ENCODE measurements at regions not wholly inside any gene's neighbourhood (a gene's known extent, or its start where the extent isn't known, plus 50 kb on each side); places are given as distances from the start of the nearest gene placed in this dataset.

GRCh38 chr7:86975449-86975848 is 84.0 kb downstream of the ELAPOR2 start:
- Histone ChIP-seq H3K4me2 (ENCODE audit: insufficient read depth, low read length) (no peak overlapping the region), H3K4me1 (ENCODE audit: control insufficient read depth, extremely low read depth, insufficient read depth, low read length) (no peaks in the 10 kb centered on the region), H3K36me3 (ENCODE audit: control insufficient read depth in 2 of 2, extremely low read depth in 1 of 2, insufficient read depth in 2 of 2, low read length in 2 of 2) (no peaks in the 10 kb centered on the region), H2AFZ (ENCODE audit: low read depth, low read length) (no peak overlapping the region), H3K9me1 (replicated peaks; ENCODE audit: control insufficient read depth, extremely low read depth, insufficient read depth, low read length) (no peaks in the 10 kb centered on the region), H3K9ac (replicated peaks; ENCODE audit: extremely low read depth, insufficient read depth, low read length) (no peak overlapping the region), H3K79me2 (ENCODE audit: control insufficient read depth, insufficient read depth, low read length) (no peaks in the 10 kb centered on the region), H3K9me3 (replicated peaks; ENCODE audit: control insufficient read depth, insufficient read depth, low read length) (no peaks in the 10 kb centered on the region), H3K27ac (ENCODE audit: insufficient read depth, low read depth, low read length) (no peak overlapping the region), H3K4me3 (replicated peaks in 1 of 3; ENCODE audit: insufficient read depth in 1 of 3, low read depth in 1 of 3, low read length in 3 of 3) (no peak overlapping the region), H3K27me3 (ENCODE audit: control insufficient read depth in 2 of 2, insufficient read depth in 2 of 2, low read length in 2 of 2) (no peaks in the 10 kb centered on the region), H4K20me1 (replicated peaks; ENCODE audit: control insufficient read depth, extremely low read depth, insufficient read depth, low read length) (peaks cover 3% of the 10 kb centered on the region)
- no peak for FAIRE-seq
- CTCF ChIA-PET: interaction anchor here (0.7 to 3.0 kb wide), 2 partner anchors 16 to 25 kb away, joined by 3 to 13 read pairs; no protein-coding TSS in a partner anchor
- dilution Hi-C loops (cut with MboI; ENCODE audit: extremely low pct_ligation_motif_present, low sequenced_read_pairs): no loop called here
- TF ChIP-seq POLR2AphosphoS5 (IDR thresholded peaks at IDR 0.05; ENCODE audit: insufficient read depth, low read depth, low read length) (no peak), JUN (IDR thresholded peaks at IDR 0.05; ENCODE audit: borderline replicate concordance, insufficient read depth, insufficient read length, low read depth) (no peak), EZH2 (IDR thresholded peaks at IDR 0.05; ENCODE audit: borderline replicate concordance, low read depth, low read length, severe bottlenecking) (no peak), CTCF (IDR thresholded peaks at IDR 0.05; ENCODE audit: extremely low read depth in 1 of 2, insufficient read depth in 1 of 2, low read depth in 1 of 2, low read length in 2 of 2) (no peak), POLR2A (IDR thresholded peaks at IDR 0.05; ENCODE audit: low read depth, low read length) (no peak), MYC (IDR thresholded peaks at IDR 0.05; ENCODE audit: low read depth, low read length) (no peak), GATA2 (IDR thresholded peaks at IDR 0.05; ENCODE audit: insufficient read depth, insufficient read length, low read depth, low read length) (no peak), FOS (IDR thresholded peaks at IDR 0.05; ENCODE audit: borderline replicate concordance, insufficient read depth, low read length) (no peak), MAX (IDR thresholded peaks at IDR 0.05; ENCODE audit: insufficient read depth, insufficient read length) (no peak)
- no TSS peak for BruUV-seq (replicated peaks)
- DNase-seq (ENCODE audit: low read depth, low spot score): no peak
- intact Hi-C loops (cut with micrococcal nuclease): no loop called here
- POLR2A ChIA-PET: no interaction called here

Data from endothelial cell of umbilical vein (primary cell).